IMR-90 (cell line): ENCODE measurements at regions not wholly inside any gene's neighbourhood (a gene's known extent, or its start where the extent isn't known, plus 50 kb on each side); places are given as distances from the start of the nearest gene placed in this dataset.

Experiments
- BHLHE40 ChIP-seq: fragments of 150-350 bp; IDR thresholded peaks from 2 replicates; pipeline ENCODE4 v1.6.1; 2016; ENCODE audit warnings: mild to moderate bottlenecking, low read depth, low read length
- CEBPB ChIP-seq: IDR thresholded peaks from 2 replicates; pipeline ENCODE4 v1.6.1; 2012; ENCODE audit warnings: low read depth, low read length, improper control_type of control experiment
- CHD1 ChIP-seq: IDR thresholded peaks from 2 replicates; pipeline ENCODE4 v1.6.1; 2012; ENCODE audit warnings: low read depth, low read length, improper control_type of control experiment
- FOS ChIP-seq: fragments of 150-350 bp; IDR thresholded peaks from 2 replicates; pipeline ENCODE4 v1.6.1; 2016; ENCODE audit warnings: low read depth, low read length
- MAFK ChIP-seq: IDR thresholded peaks from 2 replicates; pipeline ENCODE4 v1.6.1; 2012; ENCODE audit warnings: low read depth, low read length, improper control_type of control experiment
- MAZ ChIP-seq: IDR thresholded peaks from 2 replicates; pipeline ENCODE4 v1.6.1; 2012; ENCODE audit warnings: low read depth, mild to moderate bottlenecking, low read length, improper control_type of control experiment, moderate library complexity, borderline replicate concordance
- POLR2A ChIP-seq: IDR thresholded peaks from 2 replicates; pipeline ENCODE4 v1.6.1; 2012; ENCODE audit warnings: mild to moderate bottlenecking, low read depth, low read length
- RFX5 ChIP-seq: IDR thresholded peaks from 2 replicates; pipeline ENCODE4 v1.8.0; 2012; ENCODE audit warnings: low read depth, mild to moderate bottlenecking, low read length, moderate library complexity
- SMC3 ChIP-seq: fragments of 150-350 bp; IDR thresholded peaks from 2 replicates; pipeline ENCODE4 v1.6.1; 2016; ENCODE audit warnings: low read depth, mild to moderate bottlenecking, antibody characterized with exemption, low read length, moderate library complexity
- USF2 ChIP-seq: fragments of 150-350 bp; IDR thresholded peaks from 2 replicates; pipeline ENCODE4 v1.6.1; 2017; ENCODE audit warnings: mild to moderate bottlenecking, antibody characterized with exemption, low read length, low read depth
- TF ChIP-seq, protein P1 (sequence below): conservative IDR thresholded peaks from 2 replicates; pipeline ENCODE4 v1.5.1; 2012; ENCODE audit warnings: mild to moderate bottlenecking, low read depth, low read length, improper control_type of control experiment

GRCh38 chr5:85479849-85480248 lies 1095.2 kb upstream of the EDIL3 start:
- TF ChIP-seq CHD1 (no peak), MAFK (no peak), BHLHE40 (no peak), USF2 (no peak), RFX5 (no peak), SMC3 (no peak), POLR2A (no peak), FOS (no peak), CEBPB (no peak), MAZ (no peak)
- TF ChIP-seq, protein P1, sequence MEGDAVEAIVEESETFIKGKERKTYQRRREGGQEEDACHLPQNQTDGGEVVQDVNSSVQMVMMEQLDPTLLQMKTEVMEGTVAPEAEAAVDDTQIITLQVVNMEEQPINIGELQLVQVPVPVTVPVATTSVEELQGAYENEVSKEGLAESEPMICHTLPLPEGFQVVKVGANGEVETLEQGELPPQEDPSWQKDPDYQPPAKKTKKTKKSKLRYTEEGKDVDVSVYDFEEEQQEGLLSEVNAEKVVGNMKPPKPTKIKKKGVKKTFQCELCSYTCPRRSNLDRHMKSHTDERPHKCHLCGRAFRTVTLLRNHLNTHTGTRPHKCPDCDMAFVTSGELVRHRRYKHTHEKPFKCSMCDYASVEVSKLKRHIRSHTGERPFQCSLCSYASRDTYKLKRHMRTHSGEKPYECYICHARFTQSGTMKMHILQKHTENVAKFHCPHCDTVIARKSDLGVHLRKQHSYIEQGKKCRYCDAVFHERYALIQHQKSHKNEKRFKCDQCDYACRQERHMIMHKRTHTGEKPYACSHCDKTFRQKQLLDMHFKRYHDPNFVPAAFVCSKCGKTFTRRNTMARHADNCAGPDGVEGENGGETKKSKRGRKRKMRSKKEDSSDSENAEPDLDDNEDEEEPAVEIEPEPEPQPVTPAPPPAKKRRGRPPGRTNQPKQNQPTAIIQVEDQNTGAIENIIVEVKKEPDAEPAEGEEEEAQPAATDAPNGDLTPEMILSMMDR = no peak
